B cell (primary cell): ENCODE measurements at regions not wholly inside any gene's neighbourhood (a gene's known extent, or its start where the extent isn't known, plus 50 kb on each side); places are given as distances from the start of the nearest gene placed in this dataset.

Source experiments
- ATAC-seq: fragments of 200-7000 bp; cut with Tn5 transposase; one replicate; pipeline ENCODE4 v1.10.0; 2021; ENCODE audit warnings: low read depth, mild to moderate bottlenecking, moderate number of reproducible peaks, moderate library complexity
- CTCF ChIA-PET: fragments of 350-600 bp; sonication (Branson Sonifier 250); formaldehyde crosslinking; loops from one replicate; lab custom pipeline; 2021; ENCODE audit warnings: antibody characterized with exemption, inconsistent platforms; lab: Charles Lee
- POLR2A ChIA-PET: fragments of 350-600 bp; sonication (Branson Sonifier 250); formaldehyde crosslinking; loops from one replicate; lab custom pipeline; 2021; ENCODE audit warnings: antibody characterized with exemption; lab: Charles Lee
- DNase-seq: peaks from one replicate; pipeline ENCODE4 v3.0.0; 2013
- H2AFZ ChIP-seq: 2 replicates; pipeline ENCODE4 v1.6.1; 2012; ENCODE audit warnings: mild to moderate bottlenecking, low read depth, low read length; ENCODE audit not compliant: insufficient read depth, poor library complexity, severe bottlenecking
- H3K27ac ChIP-seq, 2 donors: 1 replicate in 1 of 2; 2 replicates in 1 of 2; pipeline ENCODE4 v1.5.1; 2012 to 2013; ENCODE audit warnings: low read length in 2 of 2, mild to moderate bottlenecking in 2 of 2, moderate library complexity in 1 of 2
- H3K27me3 ChIP-seq, 4 experiments: fragments of 200-600 bp in 1 of 4; sonication (generic) in 1 of 4; replicated peaks in 1 of 4; 1 replicate in 2 of 4; 2 replicates in 2 of 4; pipeline versions ENCODE4 v1.6.1 to v1.7.0; 2013 to 2016; ENCODE audit warnings: low read length in 3 of 4, mild to moderate bottlenecking in 2 of 4, mixed read lengths in 1 of 4, moderate library complexity in 1 of 4; ENCODE audit not compliant: insufficient read depth in 4 of 4, control insufficient read depth in 3 of 4; ENCODE audit errors: control extremely low read depth in 1 of 4
- H3K36me3 ChIP-seq, 2 experiments: replicated peaks in 1 of 2; 1 replicate in 1 of 2; 2 replicates in 1 of 2; pipeline versions ENCODE4 v1.6.1 to v1.7.1; 2013; ENCODE audit warnings: low read length in 1 of 2; ENCODE audit not compliant: insufficient read depth in 2 of 2, control insufficient read depth in 1 of 2; ENCODE audit errors: control extremely low read depth in 1 of 2, extremely low read depth in 1 of 2
- H3K4me1 ChIP-seq, 2 donors: fragments of 200-600 bp in 1 of 2; sonication (generic) in 1 of 2; 1 replicate in 1 of 2; 2 replicates in 1 of 2; pipeline versions ENCODE4 v1.5.1 to v1.6.1; 2013 to 2017; ENCODE audit warnings: low read length in 2 of 2; ENCODE audit not compliant: control insufficient read depth in 2 of 2, insufficient read depth in 2 of 2
- H3K4me2 ChIP-seq: replicated peaks from 2 replicates; pipeline ENCODE3; 2012; ENCODE audit warnings: mild to moderate bottlenecking, low read depth, low read length; ENCODE audit not compliant: poor library complexity, severe bottlenecking
- H3K4me3 ChIP-seq, 5 experiments: fragments of 200-600 bp in 1 of 5; sonication (generic) in 1 of 5; 1 replicate in 3 of 5; 2 replicates in 2 of 5; pipeline versions ENCODE4 v1.5.1 to v1.7.0; 2011 to 2016; ENCODE audit warnings: low read length in 4 of 5, mild to moderate bottlenecking in 4 of 5, low read depth in 2 of 5, control low read depth in 1 of 5, moderate library complexity in 1 of 5; ENCODE audit not compliant: insufficient read depth in 1 of 5; ENCODE audit errors: control extremely low read depth in 1 of 5, extremely low read depth in 1 of 5
- H3K79me2 ChIP-seq: fragments of 200-600 bp; sonication (generic); one replicate; pipeline ENCODE4 v1.6.0; 2016; ENCODE audit warnings: low read length; ENCODE audit not compliant: control insufficient read depth, insufficient read depth
- H3K9ac ChIP-seq: fragments of 200-600 bp; sonication (generic); 2 replicates; pipeline ENCODE4 v1.6.1; 2017; ENCODE audit warnings: mild to moderate bottlenecking, low read length, moderate library complexity
- H3K9me3 ChIP-seq, 3 donors: one replicate each; pipeline versions ENCODE4 v1.6.1 to v1.7.1; 2013; ENCODE audit warnings: low read length in 2 of 3; ENCODE audit not compliant: control insufficient read depth in 2 of 3, insufficient read depth in 1 of 3; ENCODE audit errors: control extremely low read depth in 1 of 3
- H4K20me1 ChIP-seq: 2 replicates; pipeline ENCODE4 v1.6.0; 2012; ENCODE audit warnings: mild to moderate bottlenecking, low read length; ENCODE audit not compliant: insufficient read depth, control insufficient read depth, poor library complexity, severe bottlenecking
- H3K27ac Mint-ChIP-seq: one replicate; pipeline ENCODE4 v1.8.0; 2021; ENCODE audit warnings: mixed read lengths
- H3K27me3 Mint-ChIP-seq: one replicate; pipeline ENCODE4 v1.8.0; 2021; ENCODE audit warnings: mixed read lengths
- H3K4me1 Mint-ChIP-seq: one replicate; pipeline ENCODE4 v1.8.0; 2021; ENCODE audit warnings: mixed read lengths
- H3K4me3 Mint-ChIP-seq: one replicate; pipeline ENCODE4 v1.8.0; 2021; ENCODE audit warnings: mixed read lengths
- H3K9me3 Mint-ChIP-seq: one replicate; pipeline ENCODE4 v1.8.0; 2022; ENCODE audit warnings: mixed read lengths; ENCODE audit not compliant: insufficient read depth
- CTCF ChIP-seq: fragments of 200-600 bp; IDR thresholded peaks from one replicate; pipeline ENCODE4 v1.8.0; 2022; ENCODE audit warnings: antibody characterized with exemption, mild to moderate bottlenecking
- EZH2 ChIP-seq: IDR thresholded peaks from 2 replicates; pipeline ENCODE4 v1.6.1; 2012; ENCODE audit warnings: borderline replicate concordance, low read depth, mild to moderate bottlenecking, moderate library complexity, low read length; ENCODE audit not compliant: insufficient read depth, poor library complexity, severe bottlenecking
- WGBS: methylation state at CpG from one replicate; pipeline ENCODE4 v1.1.5; 2013; ENCODE audit warnings: missing lambda C conversion rate; ENCODE audit not compliant: insufficient coverage; 5-methylcytosine and 5-hydroxymethylcytosine counted together
- intact Hi-C: fragments of 100-400 bp; cut with micrococcal nuclease; formaldehyde crosslinking; loops from one replicate; pipeline ENCODE4 v1.10.0; 2022

DNA sequence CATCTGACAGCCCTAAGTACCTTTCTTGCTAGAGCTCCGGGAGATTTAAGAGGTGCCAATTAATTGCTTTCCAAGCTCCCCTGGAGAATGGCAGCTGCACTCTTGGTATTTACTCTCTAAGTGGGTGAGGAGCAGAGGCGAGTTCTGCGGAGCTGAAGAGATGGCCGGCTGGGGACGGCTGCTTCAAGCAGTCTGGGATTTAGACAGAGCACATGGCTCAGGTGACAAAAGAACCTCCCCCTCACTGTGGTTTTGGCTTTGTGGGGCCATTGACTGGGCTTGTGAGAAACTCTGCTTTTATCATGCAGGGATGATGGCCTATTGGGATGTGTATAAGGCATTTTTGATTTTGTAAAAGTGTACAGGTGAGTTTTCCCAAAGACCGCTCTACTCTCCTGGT, 239.3 kb upstream of the EEF2KMT start:
- Mint-ChIP-seq H3K4me1 (no peaks in the 10 kb centered on the region), H3K27me3 (no peaks in the 10 kb centered on the region), H3K4me3 (no peak overlapping the region), H3K9me3 (no peaks in the 10 kb centered on the region), H3K27ac (no peak overlapping the region)
- CTCF ChIA-PET, result no interaction called here
- DNase-seq (no peak), ATAC-seq (no peak)
- WGBS, result 59% methylated on average over 5 of the region's 6 CpGs
- no peaks in the 10 kb centered on the region for H3K79me2 ChIP-seq
- H3K4me1 ChIP-seq, result no peaks in the 10 kb centered on the region
- intact Hi-C loops, result no loop called here
- no peak overlapping the region for H3K4me2 ChIP-seq
- no peak overlapping the region for H3K4me3 ChIP-seq
- H3K9ac ChIP-seq, result no peak overlapping the region
- POLR2A ChIA-PET, result no interaction called here
- H4K20me1 ChIP-seq, result no peaks in the 10 kb centered on the region
- no peak overlapping the region for H2AFZ ChIP-seq
- H3K27ac ChIP-seq, result no peak overlapping the region
- H3K27me3 ChIP-seq, result no peaks in the 10 kb centered on the region
- no peak for TF ChIP-seq EZH2
- no peak for TF ChIP-seq CTCF
- peaks cover 0 to 3% (median 0%) of the 10 kb centered on the region in 3 donors for H3K9me3 ChIP-seq
- no peaks in the 10 kb centered on the region for H3K36me3 ChIP-seq

DNA sequence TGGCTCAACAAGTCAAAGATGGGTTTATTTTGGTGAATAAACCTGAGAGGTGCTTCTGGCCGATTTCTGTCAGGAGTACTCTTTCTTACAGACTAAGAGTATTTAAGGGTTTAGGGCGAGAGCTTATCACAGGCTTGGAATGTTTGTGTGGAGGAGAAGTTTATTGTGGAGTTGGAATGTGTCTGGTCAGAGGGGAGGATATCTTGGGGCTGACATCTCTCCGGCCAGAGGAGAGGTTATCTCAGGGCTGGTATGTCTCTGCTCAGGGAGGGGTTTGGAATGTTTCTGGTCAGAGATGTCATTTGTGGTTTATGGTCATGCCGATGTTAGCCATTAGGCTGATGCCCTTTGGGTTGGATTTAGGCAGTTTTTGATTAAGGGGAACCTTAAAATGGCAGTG, 236.4 kb upstream of the EEF2KMT start:
- H3K4me3 ChIP-seq, result no peak overlapping the region
- no peaks in the 10 kb centered on the region for H4K20me1 ChIP-seq
- TF ChIP-seq EZH2, result no peak
- TF ChIP-seq CTCF, result no peak
- H3K27me3 ChIP-seq, result no peaks in the 10 kb centered on the region
- H3K4me3 Mint-ChIP-seq, result no peak overlapping the region
- H3K27me3 Mint-ChIP-seq, result no peaks in the 10 kb centered on the region
- no peaks in the 10 kb centered on the region for H3K4me1 Mint-ChIP-seq
- ChIA-PET CTCF (no interaction called here), POLR2A (no interaction called here)
- H3K36me3 ChIP-seq, result no peaks in the 10 kb centered on the region
- H3K4me1 ChIP-seq, result no peaks in the 10 kb centered on the region
- no peak overlapping the region for H3K4me2 ChIP-seq
- no peak overlapping the region for H3K27ac ChIP-seq
- H3K9me3 ChIP-seq, result no peaks in the 10 kb centered on the region
- DNase-seq, result no peak
- 53% methylated on average over 3 of the region's 4 CpGs for WGBS
- no peak for ATAC-seq
- no peak overlapping the region for H3K27ac Mint-ChIP-seq
- no peaks in the 10 kb centered on the region for H3K79me2 ChIP-seq
- H3K9me3 Mint-ChIP-seq, result peaks cover 4% of the 10 kb centered on the region
- H3K9ac ChIP-seq, result no peak overlapping the region
- no peak overlapping the region for H2AFZ ChIP-seq
- intact Hi-C loops, result no loop called here
